HepG2 (cell line): ENCODE measurements at regions not wholly inside any gene's neighbourhood (a gene's known extent, or its start where the extent isn't known, plus 50 kb on each side); places are given as distances from the start of the nearest gene placed in this dataset.

ENCODE experiments used
- ATAC-seq: fragments of 200-7000 bp; cut with Tn5 transposase; 3 replicates; pipeline ENCODE4 v1.9.1; 2020; ENCODE audit warnings: mild to moderate bottlenecking, moderate library complexity
- BruUV-seq: library from RNA; stranded (reverse); fragments of 400-500 nt; replicated peaks from 2 replicates; lab custom pipeline; 2021; lab: Mats Ljungman, UMichigan
- CTCF ChIA-PET: fragments of 300-600 bp; formaldehyde crosslinking; extraction: SDS; loops from one replicate; lab custom pipeline; 2021; ENCODE audit warnings: low total read pairs, inconsistent platforms, low intra/inter-chr PET ratio; lab: Yijun Ruan, JAX
- POLR2A ChIA-PET: fragments of 350-600 bp; sonication (Branson Sonifier 250); formaldehyde crosslinking; loops from one replicate; lab custom pipeline; 2020; ENCODE audit warnings: antibody characterized with exemption, inconsistent platforms; lab: Yijun Ruan, JAX
- DNase-seq: peaks from one replicate; pipeline ENCODE4 v3.0.0-alpha.2; 2015; ENCODE audit warnings: low spot score
- FAIRE-seq: peaks from 3 replicates; lab custom pipeline; 2011; peaks lifted over from hg19 to GRCh38; lab: Jason Lieb, UNC
- H2AFZ ChIP-seq: one replicate; pipeline ENCODE4 v1.6.1; 2011; ENCODE audit warnings: low read length, inconsistent platforms
- H3K27ac ChIP-seq: fragments of 300-600 bp; 3 replicates; pipeline ENCODE4 v1.8.0; 2011; ENCODE audit warnings: mixed run types, mild to moderate bottlenecking, mixed read lengths, low read length, inconsistent platforms; ENCODE audit not compliant: insufficient read depth; ENCODE audit errors: extremely low read length
- H3K27me3 ChIP-seq, 2 experiments: fragments of 200-600 bp in 1 of 2; 2 replicates in 1 of 2; 3 replicates in 1 of 2; pipeline versions ENCODE4 v1.6.0 to v1.8.0; 2011; ENCODE audit warnings: low read length in 2 of 2, mild to moderate bottlenecking in 2 of 2, moderate library complexity in 2 of 2, inconsistent platforms in 1 of 2; ENCODE audit not compliant: insufficient read depth in 2 of 2, control insufficient read depth in 1 of 2
- H3K36me3 ChIP-seq, 2 experiments: fragments of 200-600 bp in 1 of 2; replicated peaks in 1 of 2; 2 replicates in 1 of 2; 3 replicates in 1 of 2; pipeline versions ENCODE4 v1.5.1 to v1.8.0; 2011; ENCODE audit warnings: low read length in 2 of 2, inconsistent platforms in 1 of 2; ENCODE audit not compliant: insufficient read depth in 2 of 2, control insufficient read depth in 1 of 2
- H3K4me1 ChIP-seq: 2 replicates; pipeline ENCODE4 v1.5.1; 2012; ENCODE audit warnings: low read length, inconsistent platforms; ENCODE audit not compliant: insufficient read depth
- H3K4me2 ChIP-seq: 2 replicates; pipeline ENCODE4 v1.6.0; 2011; ENCODE audit warnings: low read depth, low read length, inconsistent platforms
- H3K4me3 ChIP-seq, 3 experiments: fragments of 200-600 bp in 1 of 3; sonication (generic), shearing (Covaris generic) in 1 of 3; replicated peaks in 1 of 3; 2 replicates each; pipeline ENCODE4 v1.5.1; 2011 to 2016; ENCODE audit warnings: low read length in 3 of 3, inconsistent platforms in 2 of 3, low read depth in 2 of 3, mild to moderate bottlenecking in 2 of 3, control low read depth in 1 of 3, mixed read lengths in 1 of 3; ENCODE audit not compliant: insufficient read depth in 1 of 3
- H3K79me2 ChIP-seq: one replicate; pipeline ENCODE4 v1.6.1; 2011; ENCODE audit warnings: low read length, inconsistent platforms; ENCODE audit not compliant: insufficient read depth
- H3K9ac ChIP-seq: 2 replicates; pipeline ENCODE4 v1.6.0; 2011; ENCODE audit warnings: mild to moderate bottlenecking, low read depth, low read length, inconsistent platforms; ENCODE audit not compliant: insufficient read depth
- H3K9me3 ChIP-seq: 2 replicates; pipeline ENCODE4 v1.5.1; 2012; ENCODE audit warnings: mild to moderate bottlenecking, low read length
- H4K20me1 ChIP-seq: 2 replicates; pipeline ENCODE4 v1.6.0; 2011; ENCODE audit warnings: inconsistent platforms, mild to moderate bottlenecking, low read length, moderate library complexity; ENCODE audit not compliant: insufficient read depth
- CSRNP1 ChIP-seq: sonication (generic); formaldehyde crosslinking; IDR thresholded peaks from 2 replicates; pipeline ENCODE4 v1.8.1; 2023; ENCODE audit warnings: mild to moderate bottlenecking, missing genetic modification reagents
- MLXIP ChIP-seq: sonication (generic); formaldehyde crosslinking; IDR thresholded peaks from 2 replicates; pipeline ENCODE4 v1.9.0; 2021; ENCODE audit warnings: missing genetic modification reagents, borderline replicate concordance
- WGBS: methylation state at CpG from one replicate; pipeline ENCODE4 v1.1.6; 2017; ENCODE audit warnings: low lambda C conversion rate; 5-methylcytosine and 5-hydroxymethylcytosine counted together
- in situ Hi-C: cut with HindIII; loops from 2 replicates; pipeline ENCODE4 v1.10.0; 2017; ENCODE audit warnings: low pct_unique_long_range_greater_than_20kb; ENCODE audit not compliant: extremely low pct_ligation_motif_present
- intact Hi-C: fragments of 100-400 bp; cut with micrococcal nuclease; formaldehyde crosslinking; loops from one replicate; pipeline ENCODE4 v1.10.0; 2022; ENCODE audit not compliant: unreplicated experiment

- TF ChIP-seq MLXIP (CRISPR knock-in tag), result no peak
Measured at GRCh38 chr4:106764774-106765173, 271.3 kb downstream of the DKK2 start (continued).

GRCh38 chr4:106762666-106763443, 273.3 kb downstream of the DKK2 start:
- ChIA-PET POLR2A (no interaction called here), CTCF (no interaction called here)
- Histone ChIP-seq H3K9me3 (no peaks in the 10 kb centered on the region), H3K79me2 (no peaks in the 10 kb centered on the region), H3K9ac (no peak overlapping the region), H2AFZ (no peak overlapping the region), H3K27ac (no peak overlapping the region), H3K27me3 (no peaks in the 10 kb centered on the region), H4K20me1 (no peaks in the 10 kb centered on the region), H3K4me1 (no peaks in the 10 kb centered on the region), H3K4me2 (no peak overlapping the region), H3K4me3 (no peak overlapping the region), H3K36me3 (no peaks in the 10 kb centered on the region)
- no peak for FAIRE-seq
- intact Hi-C loops, result no loop called here
- no TSS peak for BruUV-seq
- in situ Hi-C loops, result no loop called here
- no peak for TF ChIP-seq CSRNP1 (CRISPR knock-in tag)
- WGBS, result 4% methylated on average over 5 of the region's 5 CpGs
- DNase-seq, result no peak
- ATAC-seq, result no peak
